Fibroblast of upper back skin (primary cell): ENCODE measurements at regions not wholly inside any gene's neighbourhood (a gene's known extent, or its start where the extent isn't known, plus 50 kb on each side); places are given as distances from the start of the nearest gene placed in this dataset.
"Not testable (repeated sequence)": the region's sequence is repeated elsewhere in the genome, so short reads cannot be mapped to it uniquely, and the experiment has no call there.

ENCODE experiments used
- DNase-seq: peaks from one replicate; pipeline ENCODE4 v3.0.0-alpha.2; 2013

GRCh38 chr12:125852116-125852515, 786.9 kb downstream of the AACS start:
- no peak for DNase-seq

- DNase-seq = no peak
These were observed 787.4 kb downstream of the AACS start for GRCh38 chr12:125852679-125853078.

- no peak for DNase-seq
These were observed 788.4 kb downstream of the AACS start for GRCh38 chr12:125853670-125854069.

GRCh38 chr12:125856366-125856765, 791.1 kb downstream of the AACS start:
- no peak for DNase-seq

- no peak for DNase-seq
These were observed 791.7 kb downstream of the AACS start for GRCh38 chr12:125856896-125857295.

- no peak for DNase-seq
These were observed 795.5 kb downstream of the AACS start for GRCh38 chr12:125860672-125861288.

GRCh38 chr12:125861299-125862281, 796.4 kb downstream of the AACS start:
- no peak for DNase-seq

- not testable (repeated sequence) for DNase-seq
These were observed 800.0 kb downstream of the AACS start for GRCh38 chr12:125865236-125865635.

- DNase-seq = no peak
These were observed 806.8 kb downstream of the AACS start for GRCh38 chr12:125871811-125872594.

GRCh38 chr12:125873016-125873415, 807.8 kb downstream of the AACS start:
- DNase-seq = no peak

GRCh38 chr12:125878483-125878882, 813.2 kb downstream of the AACS start:
- no peak for DNase-seq

- no peak for DNase-seq
These were observed 816.9 kb downstream of the AACS start for GRCh38 chr12:125882141-125882540.

GRCh38 chr12:125888921-125889320, 823.7 kb downstream of the AACS start:
- DNase-seq = no peak

GRCh38 chr12:125889742-125890141, 824.5 kb downstream of the AACS start:
- no peak for DNase-seq

- DNase-seq = no peak
These were observed 825.2 kb downstream of the AACS start for GRCh38 chr12:125890366-125890905.

- DNase-seq = no peak
These were observed 825.7 kb downstream of the AACS start for GRCh38 chr12:125890971-125891370.

- no peak for DNase-seq
These were observed 827.0 kb downstream of the AACS start for GRCh38 chr12:125892276-125892675.

GRCh38 chr12:125902991-125903390, 837.8 kb downstream of the AACS start:
- DNase-seq = no peak

- no peak for DNase-seq
These were observed 842.1 kb downstream of the AACS start for GRCh38 chr12:125907351-125907750.

- DNase-seq = no peak
These were observed 854.7 kb downstream of the AACS start for GRCh38 chr12:125919856-125920470.

- no peak for DNase-seq
These were observed 857.1 kb downstream of the AACS start for GRCh38 chr12:125922330-125922729.

GRCh38 chr12:125936502-125936901, 871.3 kb downstream of the AACS start:
- no peak for DNase-seq

GRCh38 chr12:125944446-125944845, 879.2 kb downstream of the AACS start:
- no peak for DNase-seq
